Posterior cingulate gyrus (tissue), 11 donors: ENCODE measurements at regions not wholly inside any gene's neighbourhood (a gene's known extent, or its start where the extent isn't known, plus 50 kb on each side); places are given as distances from the start of the nearest gene placed in this dataset.

Source experiments
- DNase-seq, 10 donors: peaks; one replicate each; pipeline versions ENCODE4 v3.0.0 to v3.0.0-alpha.2; 2020 to 2021; ENCODE audit warnings: mixed read lengths in 3 of 10
- intact Hi-C: fragments of 100-400 bp; cut with DNase I; formaldehyde crosslinking; loops from one replicate; pipeline ENCODE4 v1.15.1; 2023

DNA sequence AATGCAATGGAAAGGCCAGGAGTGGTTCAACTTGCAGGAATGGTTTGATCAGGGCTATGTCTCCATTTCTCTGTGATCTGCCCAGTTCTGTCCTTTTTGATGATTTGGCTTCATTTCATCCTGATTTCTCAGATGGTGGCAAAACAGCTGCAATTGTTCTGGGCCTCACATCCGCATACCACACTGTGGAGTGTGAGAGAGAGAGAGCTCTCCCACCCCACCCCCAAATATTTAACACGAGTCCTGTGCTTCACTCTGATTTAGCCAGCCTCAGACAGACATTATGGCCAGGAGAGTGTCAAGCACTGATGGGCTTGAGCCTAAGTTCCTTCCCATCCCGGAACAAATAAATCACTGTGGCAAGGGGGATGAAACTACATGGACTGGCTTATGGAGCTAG is 284.6 kb downstream of the CDC5L start:
- intact Hi-C loops = no loop called here
- DNase-seq = no peak

DNA sequence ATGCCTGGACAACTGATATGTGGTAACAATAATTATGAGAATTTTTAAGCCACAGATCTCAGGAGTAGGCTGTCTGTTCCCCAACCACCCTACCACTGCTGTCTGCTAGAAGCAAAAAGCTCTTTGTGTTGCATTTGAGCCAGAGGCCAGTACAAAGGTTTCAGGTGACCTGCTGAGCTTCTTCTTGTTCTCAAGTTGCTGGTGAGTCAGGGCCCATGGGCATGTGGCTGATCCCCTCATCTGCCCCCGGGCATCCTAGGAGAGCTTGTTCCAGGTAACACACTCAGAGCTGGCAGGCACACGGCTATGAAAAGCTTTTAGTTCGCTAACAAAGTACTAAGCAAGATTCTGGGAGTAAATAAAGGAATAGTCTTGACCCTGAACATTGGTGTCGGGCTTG is 285.3 kb downstream of the CDC5L start:
- DNase-seq = no peak
- intact Hi-C loops = no loop called here

DNA sequence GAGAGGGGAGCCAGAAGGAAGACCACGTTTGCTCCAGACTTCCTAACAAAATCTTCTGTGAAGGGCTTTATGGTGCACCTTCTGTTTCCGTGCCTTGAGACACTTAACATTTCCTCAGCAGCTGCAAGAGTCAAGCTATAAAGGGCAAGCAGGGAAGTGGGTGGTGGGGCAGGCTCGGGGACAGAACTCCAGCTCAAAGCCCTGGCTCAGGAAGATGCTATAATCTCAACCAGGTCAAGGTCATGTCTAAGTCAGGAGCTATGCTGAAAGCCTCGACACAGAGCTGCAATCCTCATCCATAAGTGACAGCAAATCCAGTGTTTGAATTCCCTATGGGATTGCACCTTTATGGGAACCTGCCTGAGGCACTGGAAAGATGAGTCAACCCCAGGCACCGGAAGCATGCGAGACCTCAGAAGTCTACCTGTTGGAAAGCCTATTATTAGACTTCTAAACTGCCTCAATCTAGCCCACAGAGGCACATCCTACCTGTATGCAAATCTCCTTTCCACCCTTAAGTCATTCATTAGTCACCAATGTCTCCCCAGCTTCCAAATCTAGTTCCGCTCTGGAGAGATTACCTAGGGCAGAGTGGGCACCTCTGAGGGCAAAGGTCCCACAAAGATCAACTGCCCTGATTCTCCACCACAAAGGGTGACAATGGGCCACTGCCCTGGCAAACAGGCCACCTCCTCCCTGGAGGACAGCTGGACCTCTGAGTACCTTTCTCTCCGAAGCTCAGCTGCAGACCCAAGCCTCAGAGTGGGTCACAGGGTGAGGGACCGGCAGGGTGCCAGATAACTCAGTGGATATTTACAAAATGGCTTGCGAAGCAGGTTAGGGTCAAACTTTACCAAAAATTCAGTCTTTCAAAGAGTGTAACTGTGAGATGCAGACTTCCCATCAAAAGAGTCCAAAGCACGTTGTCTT is 287.0 kb downstream of the CDC5L start:
- intact Hi-C loops = no loop called here
- DNase-seq = no peak

DNA sequence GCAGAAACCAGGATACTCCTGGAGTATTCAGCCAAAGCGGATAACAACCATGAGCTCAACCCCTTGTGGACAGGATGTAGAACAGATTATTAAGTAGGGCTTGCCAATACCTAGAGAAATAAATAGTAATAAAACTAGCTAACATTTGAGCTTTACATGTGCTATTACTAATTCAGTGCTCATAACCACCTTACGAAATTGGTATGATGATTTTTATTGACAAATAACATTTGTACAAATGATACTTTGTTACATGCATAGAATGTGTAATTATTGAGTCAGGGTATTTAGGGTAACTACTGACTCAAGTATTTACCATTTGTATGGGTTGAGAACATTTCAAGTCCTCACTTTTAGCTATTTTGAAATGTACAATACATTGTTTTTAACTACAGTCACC is 287.9 kb downstream of the CDC5L start:
- DNase-seq = no peak
- intact Hi-C loops = no loop called here

DNA sequence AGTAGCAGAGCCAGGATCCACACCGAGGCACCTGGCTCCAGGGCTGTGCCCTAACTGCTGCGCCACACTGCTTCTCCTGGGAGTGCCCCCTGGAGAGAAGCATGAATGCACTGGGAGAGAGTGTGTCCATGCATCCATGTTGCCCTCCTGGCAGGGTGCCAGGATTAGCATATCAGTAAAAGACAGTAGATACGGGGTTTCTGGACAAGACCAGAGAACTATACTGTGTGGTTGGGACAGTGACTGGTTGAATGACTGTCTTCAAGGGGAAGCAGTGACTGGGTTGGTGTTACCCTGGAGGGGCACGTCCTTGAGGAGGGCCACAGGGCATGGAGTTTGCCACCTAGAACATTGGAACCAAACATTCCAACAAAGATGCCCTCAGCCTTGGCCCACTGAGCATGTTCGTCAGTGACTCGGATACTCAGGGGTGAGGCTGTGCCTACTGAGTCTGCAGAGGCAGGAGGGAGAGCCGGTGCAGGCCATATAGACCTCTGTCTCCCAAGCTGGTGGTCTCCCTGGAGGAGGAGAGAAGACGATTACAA is 288.8 kb downstream of the CDC5L start:
- intact Hi-C loops = no loop called here
- no peak for DNase-seq

DNA sequence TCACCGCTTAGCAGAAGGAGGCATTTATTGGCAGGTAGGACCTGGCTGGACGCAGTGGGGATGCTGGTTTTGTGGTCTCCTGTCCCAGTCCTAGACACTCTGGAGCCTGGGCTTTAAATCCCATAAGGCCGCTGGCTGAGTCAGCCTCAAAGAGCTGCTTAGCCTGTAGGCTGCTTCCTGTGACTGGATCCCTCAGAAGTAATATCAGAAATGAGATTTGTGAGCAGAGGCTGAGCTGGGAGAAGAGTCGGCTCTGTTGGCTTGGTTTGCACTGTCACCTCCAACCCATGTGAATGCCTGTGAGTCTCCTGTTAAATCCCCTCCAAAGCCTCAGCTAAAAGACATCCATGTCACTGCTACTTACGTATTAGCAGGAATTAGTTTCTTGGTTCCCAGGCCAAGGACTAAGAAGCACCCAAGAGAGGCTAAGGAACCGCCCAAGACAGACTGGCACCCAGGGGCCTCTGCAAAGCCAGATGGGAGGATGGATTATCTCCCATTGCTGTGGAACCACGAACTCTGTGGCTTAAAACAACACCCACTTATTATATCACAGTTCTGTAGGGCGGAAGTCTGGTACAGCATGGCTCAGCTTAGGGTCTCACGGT is 289.4 kb downstream of the CDC5L start:
- intact Hi-C loops = no loop called here
- DNase-seq = no peak

DNA sequence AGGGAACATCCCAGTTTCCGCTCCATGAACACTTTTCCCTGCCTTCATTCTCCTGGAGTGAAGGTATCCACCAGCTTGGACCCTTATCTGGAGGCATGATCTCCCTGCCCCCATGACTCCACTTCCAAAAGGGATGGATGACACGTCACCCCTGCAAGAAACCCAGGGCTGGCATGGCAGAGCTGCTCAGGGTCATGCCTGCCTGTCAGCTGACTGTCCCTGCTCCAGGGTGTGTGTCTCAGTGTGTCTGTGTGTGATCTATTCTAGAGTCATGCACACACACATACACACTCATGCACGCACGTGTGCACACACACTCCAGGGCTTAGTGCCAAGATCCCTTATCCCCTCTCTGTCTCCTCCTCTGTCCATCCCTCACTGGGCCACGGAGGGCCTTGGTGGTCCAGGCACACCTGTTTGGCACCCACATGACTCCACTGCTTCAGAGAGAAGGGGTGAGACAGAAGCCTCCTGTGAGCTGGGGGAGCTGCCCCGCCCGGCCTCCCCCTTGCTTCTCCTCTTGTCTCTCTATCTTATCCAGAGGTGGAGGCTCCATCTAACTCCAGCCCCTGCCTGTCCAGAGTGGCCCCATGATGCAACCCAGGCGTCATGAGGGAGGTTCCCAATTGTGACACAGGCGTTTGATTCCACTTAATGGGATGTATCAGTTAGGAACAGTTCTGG is 290.9 kb downstream of the CDC5L start:
- no peak for DNase-seq
- intact Hi-C loops = no loop called here

DNA sequence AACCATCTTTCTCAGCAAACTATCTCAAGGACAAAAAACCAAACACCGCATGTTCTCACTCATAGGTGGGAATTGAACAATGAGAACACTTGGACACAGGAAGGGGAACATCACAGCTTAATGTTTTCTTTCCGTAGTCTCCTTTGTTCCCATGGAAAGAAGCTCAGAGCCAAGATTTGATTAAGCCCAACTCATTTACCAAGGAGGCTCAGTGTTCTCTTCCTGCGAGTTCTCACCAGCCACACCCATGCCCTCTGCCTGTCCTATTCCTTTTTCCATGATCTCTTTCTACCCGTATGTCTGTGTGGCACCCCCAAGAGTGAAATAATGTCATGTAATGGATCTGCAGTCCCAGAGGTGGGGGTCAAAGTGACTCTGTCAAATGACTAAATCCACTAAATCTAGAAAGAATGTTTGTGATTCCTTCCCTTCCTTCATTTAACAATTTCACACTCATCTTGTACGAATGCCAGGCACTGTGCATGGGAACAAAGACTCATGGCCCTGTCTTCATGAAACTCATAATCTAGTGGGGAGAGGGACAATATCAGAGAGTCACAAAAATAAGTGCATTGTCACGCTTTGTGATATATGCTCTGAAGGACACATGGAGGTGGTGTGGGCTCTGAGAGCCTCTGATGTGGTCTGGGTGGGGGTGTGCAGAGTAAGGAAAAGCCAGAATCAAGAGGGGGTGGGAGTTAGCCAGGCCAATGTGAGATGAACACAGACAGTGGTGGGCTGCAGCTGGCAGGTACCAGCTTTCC is 292.1 kb downstream of the CDC5L start:
- DNase-seq = no peak
- intact Hi-C loops = no loop called here

DNA sequence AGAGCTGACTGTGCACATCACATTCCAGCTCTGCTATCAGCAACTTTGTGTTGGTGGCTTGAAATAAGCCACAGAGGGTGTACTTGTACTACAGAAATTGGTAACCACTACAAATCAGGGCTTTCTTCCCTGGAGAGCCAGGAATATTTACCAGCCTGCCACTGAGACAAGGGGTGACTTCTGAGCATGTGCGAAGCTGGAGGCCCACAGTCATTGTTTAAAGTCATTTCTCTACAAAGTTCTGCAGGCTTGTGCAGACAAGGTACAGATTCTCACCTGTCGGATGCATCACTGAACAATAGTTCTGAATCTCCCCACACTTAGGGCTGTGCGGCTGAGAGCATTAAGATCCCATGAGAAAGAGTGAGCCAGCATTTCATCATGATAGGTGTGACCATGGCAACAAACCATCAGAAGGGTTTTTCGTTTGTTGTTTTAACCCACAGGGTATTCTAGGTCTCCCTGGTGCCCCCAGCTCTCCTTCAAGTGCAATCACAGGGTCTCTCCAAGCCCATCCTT is 292.8 kb downstream of the CDC5L start:
- DNase-seq = no peak

DNA sequence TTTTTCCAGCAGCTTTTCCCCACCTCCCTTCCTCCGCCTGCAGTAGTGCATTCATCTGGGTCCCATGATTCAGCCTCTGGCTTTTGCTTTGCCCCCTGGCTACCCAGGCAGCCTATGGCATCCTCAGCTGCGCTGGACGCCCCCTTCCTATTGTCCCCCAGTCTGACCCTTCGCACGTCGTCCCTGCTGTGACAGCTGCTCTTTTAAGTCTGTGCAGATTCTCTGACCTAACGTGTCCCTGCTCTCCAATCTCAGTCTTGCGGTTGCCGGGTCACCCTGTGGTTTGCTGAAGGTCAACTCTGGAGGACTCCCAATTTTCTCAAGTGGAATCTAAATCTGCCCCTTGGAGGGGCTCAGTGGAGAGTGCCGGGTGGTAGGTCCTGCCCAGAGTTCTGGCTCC is 294.3 kb downstream of the CDC5L start:
- DNase-seq = no peak
- intact Hi-C loops = no loop called here

More for the DNA sequence above, 292.8 kb downstream of the CDC5L start:
- intact Hi-C loops = no loop called here

DNA sequence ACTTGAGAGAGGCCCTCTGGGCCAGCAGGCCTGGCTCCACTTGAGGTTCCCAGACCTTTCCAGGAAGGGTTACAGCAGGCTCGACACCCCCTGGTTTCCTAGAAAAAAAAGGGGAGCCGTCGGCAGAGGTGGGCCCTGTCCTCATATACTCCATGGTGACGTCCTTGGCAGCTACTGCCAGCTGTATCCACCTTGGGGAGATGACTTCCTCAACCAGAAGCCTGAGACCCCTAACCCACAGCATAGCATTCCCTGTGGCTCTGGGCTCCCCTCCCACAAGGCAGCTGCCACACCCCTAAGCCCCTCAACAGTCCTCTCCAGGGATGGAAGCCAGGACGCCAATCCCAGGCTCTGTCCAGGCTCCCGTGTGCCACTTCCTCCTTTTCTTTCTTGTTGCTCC is 294.8 kb downstream of the CDC5L start:
- DNase-seq = no peak
- intact Hi-C loops = no loop called here

DNA sequence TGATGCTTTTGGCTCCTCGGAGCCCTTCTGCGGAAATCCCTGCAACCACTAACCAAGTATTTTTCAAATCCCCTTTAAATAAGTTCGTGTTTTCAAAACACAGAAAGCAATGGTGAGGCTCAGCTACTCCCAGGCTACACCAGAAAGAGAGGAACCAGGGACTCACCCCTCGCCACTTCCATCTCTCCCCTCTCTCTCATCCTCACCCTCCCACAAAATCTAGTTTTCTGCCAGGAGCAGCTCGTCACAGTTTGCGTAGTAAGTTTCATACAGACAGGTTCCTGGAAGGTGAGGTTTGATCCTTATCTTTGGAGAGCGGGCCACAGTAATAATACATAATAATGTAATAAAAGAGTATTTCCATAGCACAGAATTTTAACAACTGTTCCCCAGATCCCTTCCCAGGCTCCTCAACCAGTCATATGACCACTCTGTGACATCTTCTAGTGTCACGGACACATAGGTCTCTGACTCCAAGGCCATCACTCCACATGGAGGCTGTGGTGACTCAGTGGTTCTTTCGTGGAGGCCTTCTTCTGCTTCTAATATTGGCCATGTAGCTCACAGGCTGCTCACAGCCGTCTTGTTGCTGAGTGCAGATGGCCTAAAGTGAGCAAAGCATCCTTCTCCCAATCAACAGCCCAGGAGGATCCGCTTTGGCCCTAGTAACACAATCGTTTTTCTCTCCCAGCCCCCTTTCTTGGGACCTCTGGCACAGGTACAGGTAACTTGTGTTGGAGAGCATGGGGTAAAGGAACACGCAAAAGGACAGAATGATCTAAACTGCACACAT is 295.7 kb downstream of the CDC5L start:
- intact Hi-C loops = no loop called here
- DNase-seq = no peak

DNA sequence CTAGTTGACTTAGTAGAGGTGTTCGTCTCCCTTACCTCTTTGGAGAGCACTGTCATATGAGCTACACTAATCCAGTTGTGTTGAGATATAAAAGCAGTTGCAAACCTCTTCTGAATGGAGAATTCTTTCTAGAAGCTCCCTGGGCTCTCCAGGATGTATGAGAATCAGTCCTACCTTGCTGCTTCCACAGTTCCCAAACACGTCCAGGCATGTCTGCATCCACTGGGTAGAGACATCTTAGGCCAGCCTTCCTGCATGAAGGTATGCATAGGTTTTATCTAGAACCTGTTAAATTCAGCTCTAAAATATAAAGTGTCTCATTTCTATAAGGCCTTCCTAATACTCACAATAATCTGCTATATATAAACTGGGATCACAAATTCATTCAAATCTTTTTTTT is 297.7 kb downstream of the CDC5L start:
- intact Hi-C loops = no loop called here
- DNase-seq = no peak

DNA sequence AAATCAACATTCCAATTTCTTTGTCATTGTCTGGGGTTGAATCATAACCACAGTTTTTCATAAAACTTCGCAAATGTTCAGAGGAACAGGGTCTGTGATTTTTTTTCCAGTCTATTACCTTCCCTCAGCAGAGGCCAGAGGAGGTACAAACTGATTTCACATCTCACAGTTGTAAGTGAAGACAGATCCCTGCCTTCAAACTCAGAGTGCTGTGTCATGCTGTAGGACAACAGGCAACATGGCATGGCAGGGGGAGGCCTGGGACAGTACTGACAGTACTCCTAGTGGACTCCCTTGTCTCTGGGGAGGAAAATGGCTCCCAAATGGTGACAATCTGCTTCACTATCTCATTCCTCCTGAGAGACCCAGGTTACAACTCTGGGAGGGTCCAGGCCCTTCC is 308.6 kb downstream of the CDC5L start:
- no peak for DNase-seq
- intact Hi-C loops = no loop called here

DNA sequence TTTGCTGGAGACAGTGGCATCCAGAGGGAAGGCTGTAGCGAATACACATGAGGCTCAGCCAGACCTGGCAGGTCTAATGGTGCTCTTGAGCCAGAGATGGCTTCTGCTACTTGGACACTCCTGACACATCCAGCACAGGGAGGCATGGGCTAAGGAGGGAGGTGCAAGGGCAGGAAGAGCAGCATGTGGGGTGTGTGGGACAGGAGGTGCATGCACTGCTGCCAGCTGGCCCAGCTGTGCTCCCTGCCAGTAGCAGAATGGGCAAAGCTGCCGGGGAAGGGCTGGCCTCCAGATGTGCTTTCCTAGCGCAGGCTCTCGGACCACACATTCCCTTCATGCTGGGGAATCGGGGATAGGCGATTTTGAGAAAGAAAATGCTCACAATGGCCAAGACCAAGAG is 309.2 kb downstream of the CDC5L start:
- DNase-seq = no peak

DNA sequence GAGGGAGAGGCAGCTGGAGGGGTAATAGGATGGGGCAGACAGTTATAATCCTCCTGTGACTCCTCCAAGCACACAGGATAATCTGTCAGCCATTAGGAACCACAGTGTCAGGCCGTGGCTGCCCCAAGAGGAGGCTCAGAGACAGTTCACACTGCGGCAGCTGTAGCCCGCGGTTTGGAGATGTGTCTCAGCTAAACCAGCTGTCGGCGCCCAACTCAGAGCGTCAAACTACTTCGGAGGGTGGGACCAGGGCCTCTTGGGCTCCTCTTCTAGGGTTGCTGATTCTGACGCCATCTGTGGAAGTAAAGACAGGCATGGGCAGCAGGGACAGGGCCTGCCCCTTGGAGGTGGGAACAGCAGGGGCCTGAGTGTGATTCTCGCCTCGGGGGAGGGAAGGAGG is 309.8 kb downstream of the CDC5L start:
- no peak for DNase-seq
- intact Hi-C loops = no loop called here

More for the DNA sequence above, 309.2 kb downstream of the CDC5L start:
- intact Hi-C loops = no loop called here

DNA sequence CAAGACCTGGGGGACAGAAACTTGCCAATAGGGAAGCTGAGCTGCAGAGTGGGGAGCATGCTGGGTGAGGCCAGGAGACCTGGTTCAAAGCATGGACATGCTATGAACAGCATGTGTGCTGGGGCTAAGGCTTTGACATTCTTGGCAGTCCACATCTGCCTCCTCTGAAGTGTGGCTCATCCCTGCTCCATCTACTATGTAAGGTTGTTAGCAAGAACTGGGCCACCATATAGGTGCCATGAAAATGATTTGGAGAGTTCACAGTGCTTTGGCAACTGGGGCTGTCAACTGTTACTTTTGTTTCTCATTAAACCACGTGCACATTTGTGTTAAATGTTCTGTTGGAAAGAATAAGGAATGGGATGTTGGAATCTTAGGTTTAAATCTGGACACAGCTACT is 311.1 kb downstream of the CDC5L start:
- no peak for DNase-seq
- intact Hi-C loops = no loop called here

DNA sequence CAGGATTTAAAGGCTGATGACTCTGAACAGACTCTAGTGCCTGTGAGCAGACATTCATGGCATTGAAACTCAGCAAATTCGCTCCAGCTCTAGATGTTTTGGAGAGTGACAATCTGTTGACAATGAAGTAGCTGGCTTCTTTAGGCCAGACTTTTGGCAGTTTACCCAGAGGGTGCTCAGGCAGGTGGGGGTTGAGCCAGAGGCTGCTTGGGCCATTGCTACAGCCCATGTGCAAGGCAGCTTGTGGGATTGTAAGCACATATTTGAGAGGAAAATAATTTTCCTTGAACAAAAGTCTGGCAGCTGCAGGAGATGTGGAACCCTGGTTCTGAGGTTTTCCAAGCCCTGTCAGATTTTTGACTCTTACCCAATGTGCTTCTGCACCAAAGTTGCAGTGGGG is 311.6 kb downstream of the CDC5L start:
- no peak for DNase-seq

DNA sequence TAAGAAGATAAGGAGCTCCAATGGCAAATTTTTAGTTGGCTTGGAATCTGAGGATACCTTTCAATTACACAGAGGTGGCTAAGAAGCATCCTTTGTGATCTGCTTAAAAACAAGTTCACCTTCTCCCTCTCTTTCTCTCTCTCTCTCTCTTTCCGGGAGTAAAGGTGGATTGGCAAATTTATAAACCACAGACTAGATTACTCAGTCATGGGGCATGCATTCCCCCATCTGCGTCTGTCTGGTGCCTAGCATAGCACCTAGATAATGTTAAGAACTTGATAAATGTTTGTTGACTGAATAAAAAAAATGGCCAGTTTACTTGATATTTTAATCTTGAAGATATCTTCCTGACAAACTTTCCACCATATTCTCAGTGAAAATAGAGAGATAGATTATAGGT is 312.3 kb downstream of the CDC5L start:
- DNase-seq = no peak
- intact Hi-C loops = no loop called here

More for the DNA sequence above, 311.6 kb downstream of the CDC5L start:
- intact Hi-C loops = no loop called here

DNA sequence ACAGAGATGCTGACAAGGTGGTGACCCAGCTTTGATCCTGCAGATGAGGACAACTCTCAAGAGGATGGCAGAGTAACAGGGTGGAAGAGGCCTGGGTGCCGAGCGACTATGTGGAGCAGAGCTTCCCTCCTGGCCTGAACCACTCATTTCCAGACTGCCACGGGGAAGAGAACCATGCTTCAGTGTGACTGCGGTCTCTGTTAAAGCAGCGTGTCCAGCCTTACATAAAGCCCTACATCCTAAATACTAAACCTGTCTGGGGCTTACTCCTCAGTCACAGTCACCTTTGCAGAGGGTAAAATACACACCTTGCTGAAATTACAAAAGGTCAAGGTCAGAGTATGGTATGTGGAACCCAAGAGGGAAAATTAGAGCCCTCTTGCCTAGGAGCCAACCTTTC is 312.9 kb downstream of the CDC5L start:
- intact Hi-C loops = no loop called here
- no peak for DNase-seq
